Brain microvascular endothelial cell (primary cell): ENCODE measurements at regions not wholly inside any gene's neighbourhood (a gene's known extent, or its start where the extent isn't known, plus 50 kb on each side); places are given as distances from the start of the nearest gene placed in this dataset.

ENCODE experiments used
- DNase-seq: peaks from one replicate; pipeline ENCODE4 v3.0.0-alpha.2; 2020
- H3K27ac ChIP-seq: fragments of 250-450 bp; sonication (Bioruptor Pico); 2 replicates; pipeline ENCODE4 v1.5.1; 2020; ENCODE audit warnings: mild to moderate bottlenecking, moderate library complexity
- H3K27me3 ChIP-seq: fragments of 250-450 bp; sonication (Bioruptor Pico); replicated peaks from 2 replicates; pipeline ENCODE4 v1.5.1; 2020; ENCODE audit warnings: mild to moderate bottlenecking
- H3K36me3 ChIP-seq: fragments of 250-450 bp; sonication (Bioruptor Pico); replicated peaks from 2 replicates; pipeline ENCODE4 v1.5.1; 2020; ENCODE audit warnings: mild to moderate bottlenecking
- H3K4me3 ChIP-seq: 2 replicates; pipeline ENCODE4 v1.5.1; 2011; ENCODE audit warnings: low read depth, mild to moderate bottlenecking, control low read depth, low read length, moderate library complexity
- in situ Hi-C: cut with HindIII; loops from 2 replicates; pipeline ENCODE4 v1.10.0; 2017; ENCODE audit warnings: low sequenced_read_pairs, low pct_ligation_motif_present
- TF ChIP-seq, protein P1 (sequence below): IDR thresholded peaks from 2 replicates; pipeline ENCODE4 v1.5.1; 2011; ENCODE audit warnings: low read depth, mild to moderate bottlenecking, moderate library complexity, low read length, control low read depth, inconsistent platforms; ENCODE audit errors: missing control alignments

DNA sequence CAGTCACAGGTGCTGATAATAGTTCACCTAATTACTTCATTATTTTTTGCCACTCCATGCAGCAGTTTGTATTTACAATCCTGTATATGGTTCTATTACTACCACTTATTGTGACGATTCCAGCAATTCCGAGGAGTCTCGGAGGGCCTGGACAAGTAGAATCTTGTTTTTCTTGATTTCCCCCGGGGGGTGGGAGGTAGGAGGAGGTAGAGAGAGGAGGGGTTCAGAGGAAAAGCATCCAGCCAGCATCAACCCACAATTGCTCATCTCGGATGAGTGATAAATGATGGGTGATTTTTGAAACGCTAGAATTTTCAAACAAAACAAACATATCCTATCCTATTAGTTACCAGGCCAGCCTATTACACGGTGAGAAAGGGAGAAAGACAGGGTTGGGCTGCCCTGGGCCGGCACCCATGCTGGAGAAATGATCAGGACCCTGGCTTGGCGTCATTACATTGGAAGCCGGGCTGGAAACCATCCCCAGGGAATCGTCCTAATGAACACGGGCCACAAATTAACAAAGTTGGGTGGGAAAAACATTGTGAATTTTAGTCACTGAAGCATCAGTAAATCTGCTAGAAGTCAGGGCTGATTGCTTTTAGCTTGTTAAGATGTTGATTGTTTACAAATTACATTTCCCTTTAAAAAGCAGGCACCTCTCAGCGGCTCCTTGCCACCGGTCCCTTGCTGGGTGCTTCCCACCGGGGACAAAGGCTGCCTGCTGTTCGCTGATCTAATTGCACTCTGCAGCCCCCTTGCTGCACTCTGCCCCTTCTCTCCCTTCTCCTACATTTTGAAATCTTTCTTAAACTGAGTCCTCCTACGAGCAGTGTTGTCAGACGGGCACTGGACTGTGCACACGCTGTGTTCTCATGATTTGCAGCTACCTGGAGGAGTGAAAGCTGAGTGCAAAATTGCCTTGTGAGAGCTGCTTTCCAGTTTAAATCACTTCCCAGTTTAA lies 95.5 kb downstream of the FAM204A start:
- no peaks in the 10 kb centered on the region for H3K36me3 ChIP-seq
- H3K27me3 ChIP-seq: peaks cover 6% of the 10 kb centered on the region
- in situ Hi-C loops: no loop called here
- TF ChIP-seq, protein P1, sequence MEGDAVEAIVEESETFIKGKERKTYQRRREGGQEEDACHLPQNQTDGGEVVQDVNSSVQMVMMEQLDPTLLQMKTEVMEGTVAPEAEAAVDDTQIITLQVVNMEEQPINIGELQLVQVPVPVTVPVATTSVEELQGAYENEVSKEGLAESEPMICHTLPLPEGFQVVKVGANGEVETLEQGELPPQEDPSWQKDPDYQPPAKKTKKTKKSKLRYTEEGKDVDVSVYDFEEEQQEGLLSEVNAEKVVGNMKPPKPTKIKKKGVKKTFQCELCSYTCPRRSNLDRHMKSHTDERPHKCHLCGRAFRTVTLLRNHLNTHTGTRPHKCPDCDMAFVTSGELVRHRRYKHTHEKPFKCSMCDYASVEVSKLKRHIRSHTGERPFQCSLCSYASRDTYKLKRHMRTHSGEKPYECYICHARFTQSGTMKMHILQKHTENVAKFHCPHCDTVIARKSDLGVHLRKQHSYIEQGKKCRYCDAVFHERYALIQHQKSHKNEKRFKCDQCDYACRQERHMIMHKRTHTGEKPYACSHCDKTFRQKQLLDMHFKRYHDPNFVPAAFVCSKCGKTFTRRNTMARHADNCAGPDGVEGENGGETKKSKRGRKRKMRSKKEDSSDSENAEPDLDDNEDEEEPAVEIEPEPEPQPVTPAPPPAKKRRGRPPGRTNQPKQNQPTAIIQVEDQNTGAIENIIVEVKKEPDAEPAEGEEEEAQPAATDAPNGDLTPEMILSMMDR: no peak
- DNase-seq: no peak
- H3K4me3 ChIP-seq: no peak overlapping the region
- H3K27ac ChIP-seq: no peak overlapping the region

DNA sequence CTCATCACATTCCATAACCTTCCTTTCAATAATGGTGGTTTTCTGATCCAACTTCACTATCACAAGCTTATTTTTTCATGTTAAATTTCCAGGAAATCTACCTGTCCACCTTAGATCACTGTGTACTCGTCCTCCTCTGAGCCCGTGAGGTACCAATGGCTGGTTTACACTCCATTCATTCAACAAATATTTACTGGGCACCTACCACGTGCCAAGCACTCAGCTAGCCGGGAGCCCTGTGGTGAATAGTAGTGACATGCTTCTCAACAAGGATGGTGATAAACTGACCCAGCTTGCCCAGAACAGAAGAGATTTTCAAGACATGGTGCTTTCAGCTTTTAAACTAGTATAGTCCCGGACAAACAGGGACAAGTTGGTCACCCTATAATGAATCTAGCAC lies 98.2 kb downstream of the FAM204A start:
- H3K4me3 ChIP-seq: no peak overlapping the region
- TF ChIP-seq, protein P1: no peak
- H3K27me3 ChIP-seq: peaks cover 6% of the 10 kb centered on the region
- H3K27ac ChIP-seq: no peak overlapping the region
- in situ Hi-C loops: no loop called here
- no peak for DNase-seq
- H3K36me3 ChIP-seq: no peaks in the 10 kb centered on the region

DNA sequence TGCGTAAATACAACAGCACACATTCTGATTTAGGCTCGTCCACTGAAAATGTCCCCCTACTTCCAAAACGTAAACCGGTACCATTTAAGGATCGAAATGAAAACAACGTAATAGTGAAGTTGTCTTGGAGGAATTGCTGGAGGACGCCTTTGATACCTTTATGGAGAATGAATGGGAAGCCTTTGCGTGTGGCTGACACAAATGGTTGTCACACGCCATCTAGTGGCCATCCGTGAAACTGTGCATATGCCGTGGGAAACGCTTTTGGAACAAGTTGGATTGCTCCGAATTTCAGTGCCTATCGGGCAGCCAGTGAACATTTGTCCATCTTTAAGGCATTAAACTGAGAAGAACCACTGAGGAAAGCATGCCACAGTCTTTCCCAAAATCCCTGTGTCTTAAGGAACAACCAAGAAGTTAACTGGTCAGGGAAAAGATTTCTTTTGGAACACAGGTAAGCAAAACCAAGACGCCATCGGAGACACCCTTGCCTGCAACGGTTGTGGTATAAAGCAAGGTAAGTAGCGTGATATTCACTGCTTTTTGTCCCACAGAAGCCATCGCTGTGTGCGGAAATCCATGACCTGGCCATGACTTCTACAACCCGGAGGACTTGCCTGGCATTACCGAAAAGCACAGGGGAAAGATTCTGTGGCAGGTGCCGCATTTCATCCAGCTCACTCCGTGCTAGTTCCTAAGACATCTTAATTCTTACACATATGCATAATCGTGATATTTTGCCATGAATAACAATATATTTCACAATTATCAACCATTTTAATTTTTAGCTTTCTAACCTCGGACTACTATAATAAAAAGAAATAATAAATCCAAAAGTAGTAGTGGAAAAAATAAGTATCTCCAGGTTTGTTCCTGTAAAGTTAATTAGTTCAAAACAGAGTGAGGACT lies 100.6 kb downstream of the FAM204A start:
- Histone ChIP-seq H3K27ac (no peak overlapping the region), H3K4me3 (no peak overlapping the region), H3K27me3 (peaks cover 3% of the 10 kb centered on the region), H3K36me3 (no peaks in the 10 kb centered on the region)
- peak; percentile 76 for DNase-seq
- in situ Hi-C loops: no loop called here
- TF ChIP-seq, protein P1: peak; percentile 94

DNA sequence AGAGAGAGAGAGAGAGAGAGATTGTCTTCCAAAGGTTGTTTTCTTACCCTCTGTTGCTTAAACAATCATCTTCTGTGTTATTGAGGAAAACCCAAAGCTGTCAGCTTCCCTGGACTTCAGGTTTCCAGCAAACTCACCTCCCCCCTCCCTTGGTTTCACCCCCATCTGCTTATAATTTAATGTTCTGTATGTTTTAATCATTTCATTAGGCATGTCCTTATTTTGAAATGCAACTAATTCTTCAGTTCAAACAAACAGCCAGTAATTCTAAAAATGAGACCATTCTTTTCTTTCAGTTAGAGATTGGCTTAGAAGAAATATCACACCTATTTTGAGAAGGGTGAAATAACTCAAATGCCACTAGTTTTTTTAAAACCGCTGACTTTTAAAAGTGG lies 102.9 kb downstream of the FAM204A start:
- TF ChIP-seq, protein P1: no peak
- DNase-seq: no peak
- H3K36me3 ChIP-seq: no peaks in the 10 kb centered on the region
- no peak overlapping the region for H3K4me3 ChIP-seq
- H3K27ac ChIP-seq: no peak overlapping the region
- H3K27me3 ChIP-seq: no peaks in the 10 kb centered on the region
- in situ Hi-C loops: no loop called here

DNA sequence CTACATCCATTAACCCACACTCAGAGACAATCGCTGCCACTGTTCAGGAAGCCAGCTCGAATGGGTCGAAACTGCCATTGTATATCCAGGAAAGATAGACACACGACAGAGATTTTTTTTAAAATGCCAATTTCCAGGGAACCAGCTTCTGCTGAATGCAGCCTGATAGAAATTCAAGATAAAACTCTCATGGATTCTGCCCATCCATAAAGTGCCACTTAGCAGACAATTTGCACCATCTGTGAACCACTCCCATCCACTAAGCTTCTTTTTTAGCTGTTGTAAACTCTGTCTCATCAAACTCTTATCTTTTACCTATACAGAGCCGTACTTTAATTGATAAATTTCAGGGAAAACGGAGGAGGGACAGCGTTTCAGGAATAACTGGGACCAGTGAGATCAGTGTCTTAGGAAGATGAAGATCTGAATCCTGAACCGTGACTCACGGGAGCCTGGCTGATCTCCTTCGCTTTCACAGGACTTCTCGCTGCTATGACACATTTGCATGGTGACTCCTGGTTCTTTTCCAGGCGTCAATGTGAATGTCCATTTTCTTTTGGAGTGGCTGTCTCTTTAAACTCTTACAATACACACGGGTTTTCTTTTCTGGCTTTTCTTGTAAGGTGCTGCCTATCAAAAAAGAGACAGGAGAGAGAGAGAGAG lies 103.4 kb downstream of the FAM204A start:
- no peak overlapping the region for H3K27ac ChIP-seq
- in situ Hi-C loops: no loop called here
- TF ChIP-seq, protein P1: no peak
- no peak overlapping the region for H3K4me3 ChIP-seq
- H3K36me3 ChIP-seq: no peaks in the 10 kb centered on the region
- no peaks in the 10 kb centered on the region for H3K27me3 ChIP-seq
- peak; percentile 12 for DNase-seq
